Trophoblast cell (in vitro differentiated cells and primary cell): ENCODE measurements at regions not wholly inside any gene's neighbourhood (a gene's known extent, or its start where the extent isn't known, plus 50 kb on each side); places are given as distances from the start of the nearest gene placed in this dataset.

Source experiments
- DNase-seq, 2 donors: peaks; one replicate each; pipeline ENCODE4 v3.0.0-alpha.2; 2016
- H2AFZ ChIP-seq: 2 replicates; pipeline ENCODE4 v1.6.1; 2013; ENCODE audit warnings: low read length, moderate library complexity, mild to moderate bottlenecking; ENCODE audit not compliant: insufficient read depth, poor library complexity
- H2AK5ac ChIP-seq: 2 replicates; pipeline ENCODE4 v1.6.1; 2013; ENCODE audit warnings: mild to moderate bottlenecking, low read length
- H2BK120ac ChIP-seq: 2 replicates; pipeline ENCODE4 v1.6.1; 2013; ENCODE audit warnings: low read length, mild to moderate bottlenecking, moderate library complexity; ENCODE audit not compliant: insufficient read depth, poor library complexity
- H2BK12ac ChIP-seq: 2 replicates; pipeline ENCODE4 v1.6.1; 2013; ENCODE audit warnings: mild to moderate bottlenecking, low read length, moderate library complexity
- H2BK5ac ChIP-seq: 2 replicates; pipeline ENCODE4 v1.6.1; 2013; ENCODE audit warnings: low read length, low read depth, moderate library complexity, mild to moderate bottlenecking; ENCODE audit not compliant: poor library complexity
- H3K14ac ChIP-seq: 2 replicates; pipeline ENCODE4 v1.6.1; 2013; ENCODE audit warnings: mild to moderate bottlenecking, low read length
- H3K18ac ChIP-seq: 2 replicates; pipeline ENCODE4 v1.6.1; 2013; ENCODE audit warnings: mild to moderate bottlenecking, low read length
- H3K23ac ChIP-seq: 2 replicates; pipeline ENCODE4 v1.6.1; 2013; ENCODE audit warnings: low read length
- H3K27ac ChIP-seq: 2 replicates; pipeline ENCODE4 v1.5.1; 2013; ENCODE audit warnings: low read depth, mild to moderate bottlenecking, inconsistent platforms, low read length, moderate library complexity
- H3K27me3 ChIP-seq: 2 replicates; pipeline ENCODE4 v1.6.1; 2013; ENCODE audit warnings: inconsistent platforms, mild to moderate bottlenecking, low read length, moderate library complexity; ENCODE audit not compliant: insufficient read depth
- H3K36me3 ChIP-seq, 2 experiments: 1 replicate in 1 of 2; 2 replicates in 1 of 2; pipeline ENCODE4 v1.6.1; 2013; ENCODE audit warnings: low read length in 2 of 2, mild to moderate bottlenecking in 2 of 2, moderate library complexity in 1 of 2; ENCODE audit not compliant: insufficient read depth in 2 of 2, control insufficient read depth in 1 of 2
- H3K4ac ChIP-seq: 2 replicates; pipeline ENCODE4 v1.6.1; 2013; ENCODE audit warnings: low read depth, mild to moderate bottlenecking, low read length, moderate library complexity
- H3K4me1 ChIP-seq, 2 experiments: 1 replicate in 1 of 2; 2 replicates in 1 of 2; pipeline ENCODE4 v1.6.1; 2013; ENCODE audit warnings: low read length in 2 of 2, mild to moderate bottlenecking in 2 of 2, moderate library complexity in 1 of 2; ENCODE audit not compliant: insufficient read depth in 2 of 2, control insufficient read depth in 1 of 2
- H3K4me2 ChIP-seq: 2 replicates; pipeline ENCODE4 v1.6.1; 2013; ENCODE audit warnings: inconsistent platforms, mild to moderate bottlenecking, low read length, moderate library complexity
- H3K4me3 ChIP-seq: 2 replicates; pipeline ENCODE4 v1.5.1; 2013; ENCODE audit warnings: mild to moderate bottlenecking, low read depth, low read length, inconsistent platforms
- H3K79me1 ChIP-seq: one replicate; pipeline ENCODE4 v1.6.1; 2013; ENCODE audit warnings: low read length
- H3K79me2 ChIP-seq: 2 replicates; pipeline ENCODE4 v1.6.1; 2013; ENCODE audit warnings: low read length, mild to moderate bottlenecking; ENCODE audit not compliant: control insufficient read depth, insufficient read depth, poor library complexity
- H3K9ac ChIP-seq: 2 replicates; pipeline ENCODE4 v1.6.1; 2013; ENCODE audit warnings: mild to moderate bottlenecking, low read length
- H3K9me3 ChIP-seq: 2 replicates; pipeline ENCODE4 v1.6.1; 2013; ENCODE audit warnings: low read depth, mild to moderate bottlenecking, control low read depth, inconsistent platforms, low read length; ENCODE audit not compliant: insufficient read depth
- H4K12ac ChIP-seq: 2 replicates; pipeline ENCODE4 v1.6.1; 2013; ENCODE audit warnings: low read depth, mild to moderate bottlenecking, low read length, moderate library complexity
- H4K8ac ChIP-seq: 2 replicates; pipeline ENCODE4 v1.6.1; 2013; ENCODE audit warnings: low read depth, mild to moderate bottlenecking, low read length, moderate library complexity
- H4K91ac ChIP-seq: one replicate; pipeline ENCODE4 v1.6.1; 2013; ENCODE audit warnings: low read depth, mild to moderate bottlenecking, low read length, moderate library complexity
- WGBS: extraction: QIAGEN DNeasy Blood & Tissue Kit; methylation state at CpG from one replicate; pipeline ENCODE4 v1.1.7; 2013; ENCODE audit warnings: missing lambda C conversion rate; ENCODE audit not compliant: insufficient read length, insufficient coverage; ENCODE audit errors: extremely low coverage; 5-methylcytosine and 5-hydroxymethylcytosine counted together

DNA sequence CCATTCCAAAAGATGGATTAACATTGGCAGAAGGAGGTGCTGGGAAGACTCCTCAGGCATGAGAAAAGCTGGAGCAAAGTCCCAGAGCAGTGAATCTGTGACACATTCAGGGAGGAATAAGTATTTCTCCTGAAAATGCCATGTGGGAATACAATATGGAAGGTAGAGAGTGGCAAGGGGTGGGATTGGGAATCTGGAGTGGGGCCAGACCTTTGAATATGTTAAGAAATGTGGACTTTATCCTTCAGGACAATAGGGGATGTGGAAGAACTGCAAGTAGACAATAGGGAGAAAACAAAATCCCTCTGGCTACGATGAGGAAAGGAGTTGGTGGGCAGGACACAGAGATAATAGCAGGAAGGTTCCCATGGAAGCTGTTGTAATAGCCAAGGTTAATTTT is 305.6 kb upstream of the TGFBR2 start:
- H3K79me1 ChIP-seq = no peaks in the 10 kb centered on the region

DNA sequence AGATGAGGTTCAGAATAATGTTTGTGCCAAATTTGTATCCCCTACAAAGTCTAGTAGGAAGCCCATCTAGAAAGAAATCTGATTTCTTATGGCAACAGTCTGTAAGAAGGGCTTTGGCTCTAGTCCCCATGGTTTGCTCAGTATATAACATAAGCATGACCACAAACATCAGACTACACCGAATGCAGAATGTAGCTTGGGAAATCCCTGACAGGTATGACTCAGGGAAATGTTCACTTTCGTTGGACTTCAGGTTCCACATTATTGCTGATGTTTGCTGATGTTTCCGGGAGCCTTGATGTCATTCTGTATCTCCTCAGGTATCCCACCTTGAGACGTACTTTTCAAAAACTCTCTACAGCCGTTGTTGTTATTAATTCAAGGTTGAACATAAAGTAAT is 304.4 kb upstream of the TGFBR2 start:
- H3K27ac ChIP-seq = no peak overlapping the region

More for the DNA sequence above, 305.6 kb upstream of the TGFBR2 start:
- H2BK12ac ChIP-seq = no peak overlapping the region
- H3K14ac ChIP-seq = no peak overlapping the region
- WGBS = no CpG with 5 or more reads among the region's 1 CpG
- H4K91ac ChIP-seq = no peak overlapping the region
- DNase-seq = no peak
- H3K4me3 ChIP-seq = no peak overlapping the region
- H3K4ac ChIP-seq = no peak overlapping the region
- peaks cover 2% of the 10 kb centered on the region for H3K9me3 ChIP-seq
- H3K27me3 ChIP-seq = no peaks in the 10 kb centered on the region
- H3K79me2 ChIP-seq = no peaks in the 10 kb centered on the region
- no peak overlapping the region for H4K12ac ChIP-seq
- H2BK5ac ChIP-seq = no peak overlapping the region
- H3K36me3 ChIP-seq = no peaks in the 10 kb centered on the region
- H3K9ac ChIP-seq = no peak overlapping the region
- H2AFZ ChIP-seq = no peak overlapping the region
- no peak overlapping the region for H3K18ac ChIP-seq
- H3K23ac ChIP-seq = no peak overlapping the region
- H4K8ac ChIP-seq = no peak overlapping the region
- no peak overlapping the region for H2AK5ac ChIP-seq
- H2BK120ac ChIP-seq = no peak overlapping the region
- peaks cover 0 to 3% of the 10 kb centered on the region in 2 experiments for H3K4me1 ChIP-seq
- no peak overlapping the region for H3K4me2 ChIP-seq
- H3K27ac ChIP-seq = no peak overlapping the region

DNA sequence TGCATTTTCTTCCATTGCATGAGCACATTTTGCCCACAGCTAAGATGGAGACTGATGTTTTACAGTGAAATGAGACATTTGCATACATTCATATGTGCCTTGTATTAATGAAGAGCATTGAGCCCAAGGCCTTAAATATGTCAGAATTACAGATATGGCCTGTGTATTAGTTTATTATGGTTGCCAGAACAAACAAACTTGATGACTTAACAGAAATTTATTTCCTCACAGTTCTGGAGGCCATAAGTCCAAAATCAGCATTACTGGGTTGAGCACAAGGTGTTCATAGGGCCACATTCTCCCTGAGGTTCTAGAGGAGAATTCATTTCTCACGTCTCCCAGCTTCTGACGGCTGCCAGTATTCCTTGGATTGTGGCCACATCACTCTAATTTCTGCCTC is 302.6 kb upstream of the TGFBR2 start:
- H3K36me3 ChIP-seq = no peaks in the 10 kb centered on the region
- no peak overlapping the region for H3K4me2 ChIP-seq
- H3K4ac ChIP-seq = no peak overlapping the region
- no peak overlapping the region for H3K9ac ChIP-seq
- no peak overlapping the region for H3K4me3 ChIP-seq
- H3K14ac ChIP-seq = no peak overlapping the region
- no peak overlapping the region for H2AK5ac ChIP-seq
- no peak overlapping the region for H2AFZ ChIP-seq
- no CpG with 5 or more reads among the region's 2 CpGs for WGBS
- no peak overlapping the region for H2BK120ac ChIP-seq
- no peak for DNase-seq
- H3K27me3 ChIP-seq = no peaks in the 10 kb centered on the region
- H4K8ac ChIP-seq = no peak overlapping the region
- H4K12ac ChIP-seq = no peak overlapping the region
- H3K79me1 ChIP-seq = no peaks in the 10 kb centered on the region
- no peak overlapping the region for H4K91ac ChIP-seq
- no peak overlapping the region for H3K18ac ChIP-seq
- no peak overlapping the region for H3K23ac ChIP-seq
- H3K27ac ChIP-seq = no peak overlapping the region
- peaks cover 2% of the 10 kb centered on the region for H3K9me3 ChIP-seq
- H3K79me2 ChIP-seq = no peaks in the 10 kb centered on the region
- H2BK12ac ChIP-seq = no peak overlapping the region
- peaks cover 0 to 3% of the 10 kb centered on the region in 2 experiments for H3K4me1 ChIP-seq
- H2BK5ac ChIP-seq = no peak overlapping the region

More for the DNA sequence above, 304.4 kb upstream of the TGFBR2 start:
- H3K9me3 ChIP-seq = peaks cover 2% of the 10 kb centered on the region
- H2AFZ ChIP-seq = no peak overlapping the region
- WGBS = no CpG with 5 or more reads among the region's 5 CpGs
- no peak overlapping the region for H3K18ac ChIP-seq
- no peak overlapping the region for H3K23ac ChIP-seq
- H3K79me2 ChIP-seq = no peaks in the 10 kb centered on the region
- no peak overlapping the region for H2AK5ac ChIP-seq
- H2BK120ac ChIP-seq = no peak overlapping the region
- no peak overlapping the region for H4K12ac ChIP-seq
- H3K36me3 ChIP-seq = no peaks in the 10 kb centered on the region
- no peak overlapping the region for H3K4me3 ChIP-seq
- H3K4me1 ChIP-seq = peaks cover 0 to 3% of the 10 kb centered on the region in 2 experiments
- H2BK12ac ChIP-seq = no peak overlapping the region
- DNase-seq = peak in 1 of 2 donors; percentile 41
- no peak overlapping the region for H3K4ac ChIP-seq
- H4K91ac ChIP-seq = no peak overlapping the region
- H3K14ac ChIP-seq = no peak overlapping the region
- no peak overlapping the region for H2BK5ac ChIP-seq
- H4K8ac ChIP-seq = no peak overlapping the region
- H3K27me3 ChIP-seq = no peaks in the 10 kb centered on the region
- no peak overlapping the region for H3K9ac ChIP-seq
- H3K4me2 ChIP-seq = no peak overlapping the region
- no peaks in the 10 kb centered on the region for H3K79me1 ChIP-seq

DNA sequence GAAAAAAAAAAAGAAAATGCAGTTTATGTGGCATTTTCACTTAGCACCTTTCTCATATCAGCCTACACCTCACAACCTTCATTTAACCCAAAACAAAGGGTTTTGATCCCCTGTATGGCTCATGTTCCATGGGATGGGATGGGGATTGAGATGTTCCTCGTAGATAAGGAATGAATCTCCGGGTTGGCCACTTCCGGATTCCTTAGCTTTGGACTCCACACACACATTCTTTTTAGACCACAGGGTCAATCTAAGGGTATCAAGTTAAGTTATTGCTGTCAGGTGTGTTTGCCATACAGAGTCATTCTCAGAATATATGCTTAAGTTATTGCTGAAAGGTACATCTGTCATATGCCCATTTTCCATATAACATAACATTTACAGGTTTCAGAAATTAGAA is 301.4 kb upstream of the TGFBR2 start:
- no peak overlapping the region for H2BK120ac ChIP-seq
- no peak overlapping the region for H3K14ac ChIP-seq
- no CpG with 5 or more reads among the region's 3 CpGs for WGBS
- H2AFZ ChIP-seq = no peak overlapping the region
- no peak overlapping the region for H4K12ac ChIP-seq
- H3K4me2 ChIP-seq = no peak overlapping the region
- H2AK5ac ChIP-seq = no peak overlapping the region
- H3K4me3 ChIP-seq = no peak overlapping the region
- H3K27me3 ChIP-seq = no peaks in the 10 kb centered on the region
- no peak overlapping the region for H4K91ac ChIP-seq
- H3K18ac ChIP-seq = no peak overlapping the region
- H3K27ac ChIP-seq = no peak overlapping the region
- H2BK12ac ChIP-seq = no peak overlapping the region
- no peaks in the 10 kb centered on the region for H3K79me1 ChIP-seq
- H3K9me3 ChIP-seq = peaks cover 2% of the 10 kb centered on the region
- H3K9ac ChIP-seq = no peak overlapping the region
- no peaks in the 10 kb centered on the region for H3K79me2 ChIP-seq
- H3K36me3 ChIP-seq = no peaks in the 10 kb centered on the region
- no peaks in the 10 kb centered on the region for H3K4me1 ChIP-seq
- no peak overlapping the region for H4K8ac ChIP-seq
- no peak overlapping the region for H3K23ac ChIP-seq
- no peak for DNase-seq
- no peak overlapping the region for H3K4ac ChIP-seq
- no peak overlapping the region for H2BK5ac ChIP-seq
